Activated CD8-positive, alpha-beta memory T cell treated with anti-CD3 and anti-CD28 coated beads for 36 hours (primary cell): ENCODE measurements at regions not wholly inside any gene's neighbourhood (a gene's known extent, or its start where the extent isn't known, plus 50 kb on each side); places are given as distances from the start of the nearest gene placed in this dataset.
"Not testable (repeated sequence)": the region's sequence is repeated elsewhere in the genome, so short reads cannot be mapped to it uniquely, and the experiment has no call there.

Source experiments
- CTCF ChIA-PET: fragments of 350-600 bp; sonication (Branson Sonifier 250); formaldehyde crosslinking; loops from one replicate; lab custom pipeline; 2021; ENCODE audit warnings: antibody characterized with exemption; lab: Charles Lee
- POLR2A ChIA-PET: fragments of 350-600 bp; sonication (Branson Sonifier 250); formaldehyde crosslinking; loops from one replicate; lab custom pipeline; 2021; ENCODE audit warnings: antibody characterized with exemption; lab: Charles Lee

DNA sequence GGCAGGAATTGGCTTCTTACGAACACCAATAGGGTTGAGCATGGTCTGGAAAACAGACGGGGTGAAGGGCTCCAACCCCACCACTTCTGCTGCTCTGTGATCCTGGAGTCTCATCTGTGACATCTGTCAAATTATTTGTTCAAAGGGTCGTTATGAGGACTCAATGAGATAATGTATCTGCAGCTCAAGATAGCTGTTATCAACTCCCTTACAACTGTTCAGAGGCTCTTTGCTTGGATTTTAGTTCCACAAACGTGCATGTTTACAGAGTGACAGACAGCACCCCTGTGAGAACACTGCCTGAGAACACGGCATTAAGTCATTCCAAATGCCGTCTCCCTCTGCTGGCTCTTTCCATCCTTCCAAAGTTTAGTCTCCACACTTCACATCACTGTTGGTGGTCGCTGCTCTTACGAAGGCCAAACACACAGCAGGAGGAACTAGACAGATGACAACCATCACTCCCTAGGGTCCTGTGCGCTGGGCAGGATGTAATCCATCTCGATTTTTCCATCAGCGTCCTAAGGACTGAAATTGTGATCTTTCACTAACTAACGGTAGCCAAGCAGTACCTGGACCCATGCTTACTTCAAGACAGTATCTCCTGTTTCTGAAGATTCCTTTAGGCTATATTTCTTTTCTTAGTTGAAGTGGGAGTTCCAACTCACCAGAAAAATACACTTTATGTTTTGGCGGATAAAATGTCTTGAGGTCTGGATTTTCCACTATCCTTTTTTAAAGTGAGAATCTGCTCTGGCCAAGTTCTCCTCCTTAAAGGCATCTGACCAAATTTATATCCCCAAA lies 220.3 kb downstream of the ANAPC1 start:
- ChIA-PET CTCF (interaction anchor here (1.2 to 1.4 kb wide), 2 partner anchors 12 to 35 kb away, joined by 4 read pairs; no protein-coding TSS in a partner anchor), POLR2A (no interaction called here)

DNA sequence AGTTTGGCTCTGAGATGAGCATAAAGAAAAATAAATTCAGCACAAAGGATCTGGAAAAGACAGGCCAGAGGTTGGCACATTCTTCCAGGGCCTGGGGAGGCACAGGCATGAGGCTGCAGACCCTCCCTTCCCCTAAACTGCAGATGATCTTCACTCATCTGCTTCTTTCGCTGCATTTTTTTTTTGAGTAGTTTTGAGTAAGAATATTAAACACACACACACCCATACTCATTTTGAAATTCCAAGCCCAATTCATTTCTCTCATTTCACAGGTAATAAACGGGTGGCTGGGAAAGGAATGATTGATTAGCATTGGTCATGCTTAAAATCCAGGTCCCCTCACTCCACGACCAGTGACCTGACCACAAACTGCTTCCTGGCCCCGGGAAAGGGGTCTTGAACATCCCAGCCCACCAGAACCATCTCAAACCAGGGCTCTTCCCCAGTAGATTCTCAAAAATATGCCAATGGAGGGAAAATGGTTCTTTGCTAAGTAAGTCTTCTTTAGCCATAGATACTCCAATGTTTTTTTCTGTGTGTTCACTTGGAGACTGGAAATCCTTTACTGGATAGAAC lies 219.6 kb downstream of the ANAPC1 start:
- CTCF ChIA-PET, result no interaction called here
- POLR2A ChIA-PET, result interaction anchor here (0.6 kb wide), 1 partner anchor 161 kb away, joined by 6 read pairs; no protein-coding TSS in a partner anchor

DNA sequence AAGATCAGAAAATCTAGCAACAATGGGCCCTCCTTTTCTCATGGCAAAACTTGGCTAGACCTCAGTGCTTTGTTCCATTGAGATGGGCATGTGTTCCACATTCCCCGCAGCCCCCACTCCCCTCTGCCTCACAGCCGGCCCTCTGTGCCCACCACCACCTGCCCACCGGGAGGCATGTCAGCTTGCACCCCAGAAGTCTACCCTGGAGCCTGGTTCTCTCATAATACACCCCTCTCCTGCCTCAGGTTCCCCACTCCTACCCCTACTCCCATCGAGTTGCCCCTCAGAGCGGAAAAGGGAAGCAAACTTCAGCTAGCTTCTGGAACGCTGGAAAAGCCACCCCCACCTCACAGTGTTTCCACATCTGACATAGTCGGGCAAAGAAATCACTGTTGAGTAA lies 219.0 kb downstream of the ANAPC1 start:
- CTCF ChIA-PET, result no interaction called here
- POLR2A ChIA-PET, result interaction anchor here (0.6 kb wide), 1 partner anchor 162 kb away, joined by 6 read pairs; no protein-coding TSS in a partner anchor

DNA sequence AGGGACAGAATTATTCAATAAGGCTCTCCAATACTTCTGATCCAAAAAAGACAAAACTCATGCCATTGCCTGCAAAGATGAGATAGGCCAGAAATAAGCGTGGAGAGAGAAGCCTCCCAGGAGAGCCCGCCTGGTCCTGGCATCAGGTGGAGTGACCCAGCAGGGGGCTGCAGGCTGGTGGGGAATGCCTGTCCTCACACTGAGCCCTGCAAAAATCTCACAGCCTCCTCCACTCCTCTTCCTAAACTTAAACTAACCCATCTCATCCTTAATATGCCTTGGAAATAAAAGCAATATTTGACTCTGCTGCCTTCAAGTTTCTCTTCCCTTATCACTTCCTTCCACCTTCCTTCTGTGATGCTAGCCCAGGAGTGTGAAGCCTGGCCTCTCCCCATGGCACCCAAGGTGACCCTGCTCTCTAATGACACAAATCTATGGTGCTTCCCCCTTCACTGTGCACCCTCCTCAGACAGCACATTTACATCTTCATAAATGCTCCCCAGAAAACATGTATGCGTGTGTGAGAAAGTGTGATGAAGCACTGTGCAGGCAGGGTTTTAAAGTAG lies 218.4 kb downstream of the ANAPC1 start:
- ChIA-PET POLR2A (no interaction called here), CTCF (no interaction called here)

DNA sequence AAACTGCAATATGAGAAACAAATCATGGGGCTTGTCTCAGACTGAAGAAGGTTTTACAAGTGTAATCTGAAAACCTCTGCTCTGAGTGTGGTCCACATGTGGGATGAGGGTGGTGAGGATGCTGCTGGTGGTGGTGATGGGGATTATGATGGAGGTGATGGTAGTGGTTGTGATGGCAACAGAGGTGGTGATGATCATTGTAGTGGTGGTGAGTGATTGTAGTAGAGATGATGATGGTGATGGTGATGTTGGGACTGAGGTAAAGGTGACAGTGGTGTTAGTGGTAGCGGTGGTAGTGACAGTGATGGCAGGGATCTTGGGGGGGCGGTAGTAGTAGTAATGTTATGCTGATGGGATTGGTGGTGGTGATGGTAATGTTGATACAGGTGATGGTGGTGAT lies 217.8 kb downstream of the ANAPC1 start:
- POLR2A ChIA-PET, result no interaction called here
- CTCF ChIA-PET, result no interaction called here

DNA sequence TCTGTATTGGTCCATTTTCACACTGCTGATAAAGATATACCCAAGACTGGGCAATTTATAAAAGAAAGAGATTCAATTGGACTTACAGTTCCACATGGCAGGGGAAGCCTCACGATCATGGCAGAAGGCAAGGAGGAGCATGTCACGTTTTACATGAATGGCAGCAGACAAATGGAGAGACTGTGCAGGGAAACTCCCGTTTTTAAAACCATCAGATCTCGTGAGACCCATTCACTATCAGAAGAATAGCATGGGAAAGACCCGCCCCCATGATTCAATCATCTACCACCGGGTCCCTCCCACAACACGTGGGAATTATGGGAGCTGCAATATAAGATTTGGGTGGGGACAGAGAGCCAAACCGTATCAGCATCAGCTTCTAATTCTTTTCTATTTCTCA lies 217.0 kb downstream of the ANAPC1 start:
- POLR2A ChIA-PET, result no interaction called here
- CTCF ChIA-PET, result interaction anchor here (0.5 kb wide), 1 partner anchor 813 kb away, joined by 4 read pairs; no protein-coding TSS in a partner anchor

DNA sequence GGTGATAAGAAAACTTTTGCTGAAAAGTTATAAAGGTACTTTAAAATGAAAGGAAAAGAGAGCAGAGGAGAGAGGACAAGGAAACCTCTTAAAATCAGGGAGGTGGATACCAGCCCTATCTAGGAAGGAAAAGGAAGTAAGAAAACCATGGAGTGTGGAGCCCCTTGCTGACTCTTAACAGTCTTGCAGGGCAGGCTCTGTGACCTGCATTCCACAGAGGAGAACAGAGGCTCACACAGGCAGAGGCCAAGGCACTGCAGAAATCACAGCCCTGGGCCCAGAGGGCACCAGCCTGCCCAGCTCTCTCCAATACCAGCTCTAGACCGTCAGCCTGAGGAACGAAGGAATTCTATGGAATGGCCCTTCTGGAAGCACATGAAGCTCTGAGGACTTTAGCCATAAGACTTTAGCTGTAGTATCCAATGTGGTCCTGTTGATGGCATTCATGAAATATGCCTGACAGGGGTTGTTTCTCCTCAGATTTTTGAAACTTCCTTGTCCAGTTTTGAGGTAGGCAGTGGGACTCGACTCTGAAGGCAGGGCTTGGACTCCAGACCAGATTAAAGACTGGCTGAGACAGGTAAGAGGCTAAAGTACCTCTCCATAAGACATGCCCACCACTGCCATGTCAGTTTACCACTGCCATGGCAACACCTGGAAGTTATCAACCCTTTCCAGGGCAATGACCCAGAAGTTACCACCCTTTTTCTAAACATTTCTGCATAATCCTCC lies 216.3 kb downstream of the ANAPC1 start:
- ChIA-PET CTCF (no interaction called here), POLR2A (no interaction called here)

DNA sequence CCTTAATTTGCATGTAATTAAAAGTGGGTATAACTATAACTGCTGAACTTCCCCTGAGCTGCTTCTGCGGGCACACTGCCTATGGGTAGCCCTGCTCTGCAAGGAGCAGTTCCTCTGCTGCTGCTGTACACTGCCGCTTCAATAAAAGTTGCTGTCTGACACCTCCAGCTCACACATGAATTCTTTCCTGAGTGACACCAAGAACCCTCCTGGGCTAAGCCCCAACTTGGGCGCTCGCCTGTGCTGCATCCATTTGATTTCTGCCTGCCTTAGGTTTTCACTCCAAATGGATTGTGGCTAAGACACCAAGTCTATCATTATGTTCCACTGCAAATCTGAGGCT lies 215.7 kb downstream of the ANAPC1 start:
- POLR2A ChIA-PET, result no interaction called here

DNA sequence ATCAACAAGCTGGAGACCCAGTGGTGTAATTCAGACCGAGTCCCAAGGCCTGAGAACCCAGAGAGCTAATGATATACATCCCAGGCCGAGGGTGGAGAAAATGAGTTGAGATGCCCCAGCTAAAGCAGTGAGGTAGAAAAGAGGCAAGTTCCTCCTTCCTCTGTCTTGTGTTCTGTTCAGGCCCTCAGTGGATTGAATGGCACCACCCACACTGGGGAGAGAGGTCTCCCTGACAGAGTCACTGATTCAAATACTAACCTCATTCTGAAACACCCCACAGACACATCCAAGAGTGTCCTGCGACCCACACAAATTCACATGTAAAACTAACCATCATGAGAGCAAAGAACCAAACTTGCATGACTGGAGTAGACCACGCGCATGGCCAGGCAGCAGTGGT lies 215.3 kb downstream of the ANAPC1 start:
- ChIA-PET CTCF (no interaction called here), POLR2A (no interaction called here)

More for the DNA sequence above, 215.7 kb downstream of the ANAPC1 start:
- CTCF ChIA-PET, result no interaction called here

DNA sequence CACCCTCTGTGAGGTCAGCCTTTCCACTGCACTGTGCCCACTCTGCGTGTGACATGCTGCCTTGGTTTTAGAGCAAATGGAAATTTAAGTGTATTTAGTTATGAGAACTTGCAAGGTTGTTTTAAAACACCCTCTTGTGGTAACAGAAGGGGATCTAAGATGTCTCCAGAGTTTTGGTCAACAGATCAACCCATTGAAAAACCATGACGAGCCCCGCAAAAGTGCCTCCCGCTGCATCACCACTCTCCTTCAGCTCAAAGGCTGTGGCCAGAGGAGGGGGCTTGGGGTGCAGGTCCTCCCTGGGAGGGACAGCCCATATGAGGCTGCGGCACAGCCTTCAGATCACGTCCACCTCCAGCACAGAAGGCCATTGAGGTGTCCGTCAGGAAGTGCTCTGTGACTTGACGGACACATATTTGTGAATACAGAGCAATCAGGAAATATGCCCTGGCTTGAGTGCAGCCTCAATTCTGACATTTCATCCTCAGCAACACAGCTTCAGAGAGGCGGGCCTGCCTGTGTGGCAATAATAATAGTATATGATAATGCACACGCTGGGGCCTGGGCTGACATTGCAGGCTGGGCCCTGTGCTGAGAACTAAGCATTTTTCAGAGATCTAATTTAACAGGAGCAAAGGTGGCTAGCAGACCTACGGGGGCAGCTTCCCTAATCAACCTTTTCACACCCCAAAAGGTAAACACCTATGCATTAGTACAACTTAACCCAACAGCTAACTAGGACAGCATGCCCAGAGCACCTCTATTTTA lies 213.9 kb downstream of the ANAPC1 start:
- POLR2A ChIA-PET, result no interaction called here

DNA sequence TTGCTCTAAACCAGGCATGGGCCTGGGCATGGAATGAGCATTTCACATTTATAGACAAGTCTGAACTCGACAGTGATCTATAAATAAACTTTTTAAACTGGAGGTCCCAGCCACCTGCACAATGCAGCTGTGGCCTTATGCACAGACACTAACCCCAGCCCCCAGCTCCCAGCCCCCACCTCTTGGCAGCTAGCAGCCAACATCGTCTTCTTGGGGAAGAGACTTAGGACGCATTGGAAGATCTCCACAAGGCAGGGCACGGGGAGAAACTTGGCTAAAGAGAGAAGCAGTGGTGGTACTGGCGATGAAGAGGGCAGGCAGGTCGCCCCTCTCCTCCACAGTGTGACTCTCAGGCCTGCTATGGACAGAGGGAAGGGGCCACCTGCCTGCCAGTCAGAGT lies 213.2 kb downstream of the ANAPC1 start:
- ChIA-PET CTCF (no interaction called here), POLR2A (no interaction called here)

More for the DNA sequence above, 213.9 kb downstream of the ANAPC1 start:
- CTCF ChIA-PET, result no interaction called here

DNA sequence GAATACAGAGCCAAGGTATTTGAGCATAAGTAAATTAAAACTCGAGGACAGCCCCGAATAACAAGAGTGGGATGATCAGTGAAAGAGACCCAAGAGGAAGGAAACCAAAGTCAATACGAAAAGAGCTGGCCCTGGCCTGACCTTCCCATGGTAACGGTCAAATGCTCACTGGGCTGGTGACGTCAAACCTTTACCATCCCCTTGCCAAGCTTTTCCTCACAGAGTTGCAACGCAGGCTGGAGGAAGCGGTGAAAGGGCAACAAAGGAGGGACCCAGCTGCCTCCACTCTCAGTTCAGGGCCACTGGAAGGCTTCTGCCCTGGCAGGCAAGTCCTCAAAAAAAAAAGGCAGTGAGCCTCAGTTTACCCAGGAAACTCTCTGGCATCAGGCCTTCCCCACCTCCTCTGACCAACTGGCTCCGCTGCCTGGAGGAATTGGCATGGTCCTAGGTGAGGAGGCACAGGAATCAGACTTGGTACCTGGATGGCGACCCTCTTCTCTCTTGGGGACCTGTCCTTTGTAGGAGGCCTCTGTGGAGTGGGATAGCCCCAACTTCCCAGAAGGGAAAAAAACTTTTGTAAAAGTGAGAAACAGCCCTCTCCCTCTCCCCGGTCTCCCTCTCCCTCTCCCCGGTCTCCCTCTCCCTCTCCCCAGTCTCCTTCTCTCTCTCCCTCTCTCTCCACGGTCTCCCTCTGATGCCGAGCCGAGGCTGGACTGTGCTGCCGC lies 212.4 kb downstream of the ANAPC1 start:
- POLR2A ChIA-PET, result no interaction called here
- CTCF ChIA-PET, result no interaction called here

DNA sequence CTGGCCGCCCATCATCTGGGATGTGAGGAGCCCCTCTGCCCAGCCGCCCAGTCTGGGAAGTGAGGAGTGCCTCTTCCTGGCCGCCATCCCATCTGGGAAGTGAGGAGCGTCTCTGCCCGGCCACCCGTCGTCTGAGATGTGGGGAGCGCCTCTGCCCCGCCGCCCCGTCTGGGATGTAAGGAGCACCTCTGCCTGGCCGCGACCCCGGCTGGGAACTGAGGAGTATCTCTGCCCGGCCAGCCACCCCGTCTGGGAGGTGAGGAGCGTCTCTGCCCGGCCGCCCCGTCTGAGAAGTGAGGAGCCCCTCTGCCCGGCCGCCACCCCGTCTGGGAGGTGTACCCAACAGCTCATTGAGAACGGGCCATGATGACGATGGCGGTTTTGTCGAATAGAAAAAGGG lies 211.4 kb downstream of the ANAPC1 start:
- POLR2A ChIA-PET, CTCF ChIA-PET: not testable (repeated sequence)

DNA sequence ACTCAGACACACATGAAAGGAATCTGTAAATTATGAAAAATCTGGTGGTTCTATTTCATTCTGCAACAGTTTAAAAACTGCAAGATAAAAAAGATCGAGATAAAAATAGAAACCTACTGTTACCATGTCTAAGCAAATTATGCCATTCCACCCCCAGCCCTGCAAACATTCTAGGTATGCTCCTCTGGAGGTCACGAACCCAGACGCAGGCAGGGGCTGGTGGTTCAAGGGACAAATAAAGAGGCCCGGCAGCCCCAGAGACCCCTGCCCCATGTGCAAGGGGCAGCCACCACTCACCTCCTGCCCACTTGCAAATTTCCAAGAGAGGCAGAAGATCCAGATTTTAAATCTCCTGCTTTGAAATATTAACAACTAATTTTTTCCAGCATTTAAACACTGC lies 210.5 kb downstream of the ANAPC1 start:
- POLR2A ChIA-PET, result no interaction called here
- CTCF ChIA-PET, result no interaction called here

DNA sequence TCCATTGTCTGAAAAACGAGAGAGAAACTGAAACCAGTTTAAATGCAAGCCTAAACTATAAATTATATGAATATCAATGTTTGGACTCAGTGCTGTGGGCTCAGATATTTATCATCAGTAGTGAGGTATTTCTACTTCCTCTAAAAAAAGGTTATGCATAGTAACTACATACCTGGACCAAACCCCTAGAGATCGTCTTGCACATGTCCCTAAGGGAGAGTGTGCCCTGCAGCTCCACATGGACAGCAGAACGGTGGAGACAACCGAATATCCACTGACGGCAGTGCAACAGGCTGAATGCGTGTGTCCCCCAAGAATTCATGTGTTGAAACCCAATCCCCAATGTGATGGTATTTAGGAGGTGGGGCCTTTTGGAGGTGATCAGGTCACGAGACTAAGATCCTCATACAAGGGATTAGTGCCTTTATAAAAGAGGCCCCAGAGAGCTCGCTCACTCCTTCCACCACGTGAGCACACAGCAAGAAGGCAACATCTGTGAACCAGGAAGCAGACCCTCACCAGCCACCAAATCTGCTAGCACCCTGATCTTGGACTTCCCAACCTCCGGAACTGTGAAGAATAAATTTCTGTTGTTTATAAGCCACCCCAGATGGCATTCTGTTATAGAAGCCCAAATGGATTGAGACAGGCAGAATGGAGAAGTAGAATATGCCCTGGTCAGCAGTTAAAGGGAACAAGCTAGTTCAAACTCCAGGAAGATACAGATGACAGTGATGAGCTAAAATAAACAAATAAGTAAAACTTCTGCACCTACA lies 208.4 kb downstream of the ANAPC1 start:
- POLR2A ChIA-PET, result interaction anchor here (0.6 kb wide), 1 partner anchor 804 kb away, joined by 3 read pairs; no protein-coding TSS in a partner anchor
- CTCF ChIA-PET, result interaction anchor here (1.4 kb wide), 1 partner anchor 12 kb away, joined by 4 read pairs; no protein-coding TSS in a partner anchor

DNA sequence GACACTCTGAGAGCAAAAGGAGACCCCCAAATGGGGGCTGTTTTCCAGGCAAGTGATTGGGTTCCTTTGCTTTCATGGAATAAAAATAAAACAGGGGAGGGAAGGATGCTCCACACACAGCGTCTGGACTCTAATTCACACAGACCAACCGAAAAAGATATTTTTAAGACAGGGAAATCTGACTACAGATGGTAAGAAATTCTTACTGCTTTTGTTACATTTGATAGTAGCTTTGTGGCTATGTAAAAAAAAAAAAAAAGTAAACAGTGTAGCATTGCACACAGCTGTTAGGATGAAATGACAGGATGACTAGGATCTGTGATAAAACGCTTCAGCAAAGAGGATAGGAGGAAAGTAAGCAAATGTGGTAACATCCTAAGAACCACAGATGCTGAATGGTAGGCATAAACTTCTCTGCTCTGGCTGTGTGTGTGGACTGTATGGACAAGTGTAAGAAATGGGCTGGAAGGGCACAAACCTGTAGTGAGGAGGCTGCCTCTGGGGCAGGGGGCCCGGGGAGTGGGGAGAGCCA lies 207.6 kb downstream of the ANAPC1 start:
- ChIA-PET POLR2A (no interaction called here), CTCF (interaction anchor here (0.7 to 1.4 kb wide), 2 partner anchors 13 to 665 kb away, joined by 3 to 4 read pairs; no protein-coding TSS in a partner anchor)

DNA sequence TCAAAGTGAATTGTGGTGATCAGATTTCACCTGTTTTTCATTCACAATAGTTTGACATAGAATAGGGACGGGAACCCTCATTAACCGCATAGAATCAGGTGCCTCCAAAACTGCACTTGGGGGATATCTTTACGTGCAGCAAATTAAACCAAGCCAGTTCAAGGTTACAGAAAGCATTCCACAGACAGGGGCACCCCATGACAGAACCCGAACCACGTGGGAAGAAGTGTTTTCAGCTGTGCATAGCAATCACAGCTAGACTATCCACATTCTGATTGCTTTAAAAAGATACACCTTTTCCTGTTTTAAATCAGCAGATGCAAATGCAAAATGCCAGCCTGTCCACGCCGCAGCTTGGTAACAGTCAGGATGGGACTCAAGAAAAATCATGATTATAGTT lies 205.8 kb downstream of the ANAPC1 start:
- ChIA-PET CTCF (interaction anchor here (0.6 kb wide), 1 partner anchor 32 kb away, joined by 3 read pairs; no protein-coding TSS in a partner anchor), POLR2A (no interaction called here)
